Astrocyte (in vitro differentiated cells and primary cell): ENCODE measurements at regions not wholly inside any gene's neighbourhood (a gene's known extent, or its start where the extent isn't known, plus 50 kb on each side); places are given as distances from the start of the nearest gene placed in this dataset.

Experiments used
- DNase-seq: peaks from one replicate; pipeline ENCODE4 v3.0.0-alpha.2; 2010; ENCODE audit warnings: low read depth
- FAIRE-seq: peaks from 2 replicates; lab custom pipeline; 2011; peaks lifted over from hg19 to GRCh38; lab: Jason Lieb, UNC
- H2AFZ ChIP-seq: 2 replicates; pipeline ENCODE4 v1.6.0; 2012; ENCODE audit warnings: low read depth, low read length, inconsistent platforms
- H3K27ac ChIP-seq: 2 replicates; pipeline ENCODE4 v1.5.1; 2011; ENCODE audit warnings: low read depth, low read length, inconsistent platforms
- H3K27me3 ChIP-seq: 2 replicates; pipeline ENCODE4 v1.6.0; 2011; ENCODE audit warnings: low read length, inconsistent platforms; ENCODE audit not compliant: insufficient read depth
- H3K36me3 ChIP-seq: 2 replicates; pipeline ENCODE4 v1.5.1; 2011; ENCODE audit warnings: low read length, inconsistent platforms; ENCODE audit not compliant: insufficient read depth
- H3K4me1 ChIP-seq: 2 replicates; pipeline ENCODE4 v1.5.1; 2011; ENCODE audit warnings: low read length, inconsistent platforms; ENCODE audit not compliant: insufficient read depth
- H3K4me2 ChIP-seq: 2 replicates; pipeline ENCODE4 v1.6.0; 2012; ENCODE audit warnings: low read length, inconsistent platforms
- H3K4me3 ChIP-seq: 2 replicates; pipeline ENCODE4 v1.5.1; 2011; ENCODE audit warnings: low read depth, mild to moderate bottlenecking, low read length, inconsistent platforms; ENCODE audit not compliant: insufficient read depth
- H3K79me2 ChIP-seq: 2 replicates; pipeline ENCODE4 v1.6.0; 2012; ENCODE audit warnings: mild to moderate bottlenecking, low read length, inconsistent platforms; ENCODE audit not compliant: insufficient read depth
- H3K9ac ChIP-seq: 2 replicates; pipeline ENCODE4 v1.6.0; 2012; ENCODE audit warnings: mild to moderate bottlenecking, low read length, inconsistent platforms
- H3K9me3 ChIP-seq: 2 replicates; pipeline ENCODE4 v1.5.1; 2012; ENCODE audit warnings: low read depth, mild to moderate bottlenecking, low read length, inconsistent platforms; ENCODE audit not compliant: insufficient read depth
- H4K20me1 ChIP-seq: 2 replicates; pipeline ENCODE4 v1.6.0; 2012; ENCODE audit warnings: low read length, inconsistent platforms; ENCODE audit not compliant: insufficient read depth
- H3K27ac Mint-ChIP-seq: one replicate; pipeline ENCODE4 v1.8.0; 2021; ENCODE audit warnings: mild to moderate bottlenecking, mixed read lengths; ENCODE audit not compliant: unreplicated experiment
- H3K27me3 Mint-ChIP-seq: one replicate; pipeline ENCODE4 v1.8.0; 2021; ENCODE audit warnings: low read depth, mixed read lengths; ENCODE audit not compliant: unreplicated experiment
- H3K36me3 Mint-ChIP-seq: one replicate; pipeline ENCODE4 v1.8.0; 2021; ENCODE audit warnings: low read depth, mixed read lengths; ENCODE audit not compliant: unreplicated experiment
- H3K4me1 Mint-ChIP-seq: one replicate; pipeline ENCODE4 v1.8.0; 2021; ENCODE audit warnings: low read depth, mixed read lengths; ENCODE audit not compliant: unreplicated experiment
- H3K4me3 Mint-ChIP-seq: one replicate; pipeline ENCODE4 v1.8.0; 2021; ENCODE audit warnings: mild to moderate bottlenecking, moderate library complexity, mixed read lengths; ENCODE audit not compliant: unreplicated experiment
- H3K9me3 Mint-ChIP-seq: one replicate; pipeline ENCODE4 v1.8.0; 2021; ENCODE audit warnings: mild to moderate bottlenecking, mixed read lengths; ENCODE audit not compliant: unreplicated experiment
- EZH2 ChIP-seq: IDR thresholded peaks from 2 replicates; pipeline ENCODE4 v1.6.1; 2012; ENCODE audit warnings: mild to moderate bottlenecking, low read length, inconsistent platforms; ENCODE audit not compliant: insufficient read depth
- TF ChIP-seq, protein P1 (sequence below): IDR thresholded peaks from 2 replicates; pipeline ENCODE4 v1.5.1; 2011; ENCODE audit warnings: low read depth, mild to moderate bottlenecking, inconsistent platforms, low read length, moderate library complexity; ENCODE audit not compliant: insufficient read depth

DNA sequence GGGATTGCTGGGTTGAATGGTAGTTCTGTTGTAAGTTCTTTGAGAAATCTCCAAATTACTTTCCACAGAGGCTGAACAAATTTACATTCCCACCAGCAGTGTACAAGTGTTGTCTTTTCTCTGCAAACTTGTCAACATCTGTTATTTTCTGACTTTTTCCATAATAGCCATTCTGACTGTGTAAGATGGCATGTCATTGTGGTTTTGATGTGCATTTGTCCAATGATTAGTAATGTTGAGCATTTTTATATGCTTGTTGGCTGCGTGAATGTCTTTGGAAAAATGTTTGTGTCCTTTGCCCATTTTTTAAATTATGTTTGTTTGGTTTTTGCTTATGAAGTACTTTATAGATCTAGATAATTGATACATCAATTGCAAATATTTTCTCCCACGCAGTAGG is 1025.0 kb downstream of the JRKL start:
- Mint-ChIP-seq H3K27me3 (no peaks in the 10 kb centered on the region), H3K27ac (no peak overlapping the region), H3K9me3 (peaks cover 6% of the 10 kb centered on the region), H3K36me3 (no peaks in the 10 kb centered on the region), H3K4me3 (no peak overlapping the region), H3K4me1 (peaks cover 4% of the 10 kb centered on the region)
- TF ChIP-seq EZH2, result no peak
- TF ChIP-seq, protein P1, sequence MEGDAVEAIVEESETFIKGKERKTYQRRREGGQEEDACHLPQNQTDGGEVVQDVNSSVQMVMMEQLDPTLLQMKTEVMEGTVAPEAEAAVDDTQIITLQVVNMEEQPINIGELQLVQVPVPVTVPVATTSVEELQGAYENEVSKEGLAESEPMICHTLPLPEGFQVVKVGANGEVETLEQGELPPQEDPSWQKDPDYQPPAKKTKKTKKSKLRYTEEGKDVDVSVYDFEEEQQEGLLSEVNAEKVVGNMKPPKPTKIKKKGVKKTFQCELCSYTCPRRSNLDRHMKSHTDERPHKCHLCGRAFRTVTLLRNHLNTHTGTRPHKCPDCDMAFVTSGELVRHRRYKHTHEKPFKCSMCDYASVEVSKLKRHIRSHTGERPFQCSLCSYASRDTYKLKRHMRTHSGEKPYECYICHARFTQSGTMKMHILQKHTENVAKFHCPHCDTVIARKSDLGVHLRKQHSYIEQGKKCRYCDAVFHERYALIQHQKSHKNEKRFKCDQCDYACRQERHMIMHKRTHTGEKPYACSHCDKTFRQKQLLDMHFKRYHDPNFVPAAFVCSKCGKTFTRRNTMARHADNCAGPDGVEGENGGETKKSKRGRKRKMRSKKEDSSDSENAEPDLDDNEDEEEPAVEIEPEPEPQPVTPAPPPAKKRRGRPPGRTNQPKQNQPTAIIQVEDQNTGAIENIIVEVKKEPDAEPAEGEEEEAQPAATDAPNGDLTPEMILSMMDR, result no peak
- Histone ChIP-seq H3K79me2 (no peaks in the 10 kb centered on the region), H3K9ac (no peak overlapping the region), H3K4me2 (no peak overlapping the region), H4K20me1 (no peaks in the 10 kb centered on the region), H3K36me3 (no peaks in the 10 kb centered on the region), H3K27ac (no peak overlapping the region), H3K27me3 (no peaks in the 10 kb centered on the region), H3K4me3 (no peak overlapping the region), H2AFZ (no peak overlapping the region), H3K9me3 (no peaks in the 10 kb centered on the region), H3K4me1 (no peaks in the 10 kb centered on the region)
- no peak for DNase-seq
- no peak for FAIRE-seq

DNA sequence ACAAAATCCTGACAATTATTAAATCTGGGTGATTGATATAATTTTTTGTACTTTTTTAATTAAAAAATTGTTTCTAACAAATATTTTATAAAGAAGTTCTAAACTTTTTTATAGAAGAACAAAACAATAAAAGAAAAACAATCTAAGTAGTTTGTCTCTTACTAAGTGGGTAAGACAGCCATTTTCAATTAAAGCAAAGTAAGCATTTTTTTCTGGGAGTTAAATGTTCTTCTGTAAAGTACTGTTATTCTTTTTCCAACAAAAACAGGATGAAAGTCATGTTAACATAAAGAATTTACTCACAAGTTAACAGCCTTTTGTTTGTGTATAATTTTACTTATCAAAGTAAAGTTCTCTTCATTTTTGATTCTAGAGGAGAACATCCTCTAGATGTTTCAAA is 1029.9 kb downstream of the JRKL start:
- no peaks in the 10 kb centered on the region for H3K27me3 Mint-ChIP-seq
- Histone ChIP-seq H3K36me3 (no peaks in the 10 kb centered on the region), H3K27me3 (no peaks in the 10 kb centered on the region), H3K9ac (no peak overlapping the region), H3K4me2 (no peak overlapping the region), H3K9me3 (no peaks in the 10 kb centered on the region), H3K4me3 (no peak overlapping the region), H3K4me1 (no peaks in the 10 kb centered on the region), H3K79me2 (no peaks in the 10 kb centered on the region), H2AFZ (no peak overlapping the region), H4K20me1 (no peaks in the 10 kb centered on the region), H3K27ac (no peak overlapping the region)
- no peak overlapping the region for H3K4me3 Mint-ChIP-seq
- H3K4me1 Mint-ChIP-seq, result peaks cover 4% of the 10 kb centered on the region
- no peak overlapping the region for H3K27ac Mint-ChIP-seq
- no peaks in the 10 kb centered on the region for H3K9me3 Mint-ChIP-seq
- no peak for TF ChIP-seq EZH2
- FAIRE-seq (no peak), DNase-seq (no peak)
- no peaks in the 10 kb centered on the region for H3K36me3 Mint-ChIP-seq

DNA sequence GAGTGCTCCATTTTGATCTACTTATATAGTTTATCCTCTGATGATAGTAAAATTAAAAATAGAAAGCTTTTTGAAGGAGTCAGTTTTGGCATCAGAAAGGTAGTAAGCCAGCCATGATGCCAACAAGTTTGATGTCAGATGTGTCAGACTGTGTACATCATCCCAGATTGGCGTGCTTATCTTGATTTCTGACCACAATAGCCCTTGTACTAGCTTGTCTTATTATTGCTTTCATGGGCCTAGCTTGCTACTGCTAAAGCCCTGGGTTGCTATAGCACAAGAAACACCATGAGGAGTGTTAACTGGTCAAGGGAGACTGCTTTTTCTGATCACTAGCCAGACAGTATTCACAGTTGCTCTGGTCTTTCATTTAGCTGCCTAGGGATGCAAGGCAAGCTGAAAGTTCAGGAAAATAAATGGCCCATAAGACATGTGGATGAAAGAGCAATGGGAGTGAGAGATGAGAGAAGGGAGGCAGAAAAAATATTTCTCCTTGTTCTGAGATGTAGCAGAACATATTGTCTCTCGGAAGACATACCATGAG is 1038.5 kb downstream of the JRKL start:
- Histone ChIP-seq H3K9ac (no peak overlapping the region), H3K4me3 (no peak overlapping the region), H3K79me2 (no peaks in the 10 kb centered on the region), H3K36me3 (no peaks in the 10 kb centered on the region), H4K20me1 (no peaks in the 10 kb centered on the region), H2AFZ (no peak overlapping the region), H3K27ac (no peak overlapping the region), H3K27me3 (no peaks in the 10 kb centered on the region), H3K4me2 (no peak overlapping the region), H3K9me3 (no peaks in the 10 kb centered on the region), H3K4me1 (no peaks in the 10 kb centered on the region)
- FAIRE-seq, result no peak
- no peak for TF ChIP-seq EZH2
- TF ChIP-seq, protein P1, result no peak
- Mint-ChIP-seq H3K27me3 (no peaks in the 10 kb centered on the region), H3K36me3 (no peaks in the 10 kb centered on the region), H3K27ac (no peak overlapping the region), H3K4me3 (no peak overlapping the region), H3K4me1 (peaks cover 8% of the 10 kb centered on the region), H3K9me3 (no peaks in the 10 kb centered on the region)
- DNase-seq, result no peak
